GM12878 (cell line): ENCODE measurements at regions not wholly inside any gene's neighbourhood (a gene's known extent, or its start where the extent isn't known, plus 50 kb on each side); places are given as distances from the start of the nearest gene placed in this dataset.
"Not testable (repeated sequence)": the region's sequence is repeated elsewhere in the genome, so short reads cannot be mapped to it uniquely, and the experiment has no call there.

Source experiments
- ATAC-seq: fragments of 200-7000 bp; cut with Tn5 transposase; 3 replicates; pipeline ENCODE4 v1.9.1; 2020; ENCODE audit warnings: mild to moderate bottlenecking, moderate library complexity
- BruUV-seq: library from RNA; stranded (reverse); fragments of 400-500 nt; replicated peaks from 2 replicates; lab custom pipeline; 2021; lab: Mats Ljungman, UMichigan
- CTCF ChIA-PET: fragments of 300-600 bp; sonication (Branson Sonifier 250); formaldehyde crosslinking; extraction: SDS; loops from one replicate; lab custom pipeline; 2021; ENCODE audit warnings: inconsistent platforms; lab: Yijun Ruan, JAX
- POLR2A ChIA-PET: fragments of 350-600 bp; formaldehyde crosslinking; extraction: SDS; loops from one replicate; lab custom pipeline; 2021; ENCODE audit warnings: inconsistent platforms; lab: Charles Lee
- RAD21 ChIA-PET: fragments of 300-600 bp; sonication (Branson Sonifier 250); formaldehyde crosslinking; loops from one replicate; lab custom pipeline; 2023; ENCODE audit warnings: antibody characterized with exemption; ENCODE audit not compliant: unreplicated experiment; lab: Charles Lee
- SMC1A ChIA-PET: fragments of 300-600 bp; sonication (Branson Sonifier 250); formaldehyde crosslinking; loops from one replicate; lab custom pipeline; 2023; ENCODE audit not compliant: unreplicated experiment, uncharacterized antibody; lab: Charles Lee
- DNase-seq: peaks from one replicate; pipeline ENCODE4 v3.0.0-alpha.2; 2011; ENCODE audit warnings: low read depth, low spot score
- FAIRE-seq: peaks from 3 replicates; lab custom pipeline; 2011; peaks lifted over from hg19 to GRCh38; lab: Jason Lieb, UNC
- H2AFZ ChIP-seq: 2 replicates; pipeline ENCODE4 v1.6.0; 2011; ENCODE audit warnings: low read depth, low read length, control low read depth; ENCODE audit not compliant: control insufficient read depth
- H3K27ac ChIP-seq: 2 replicates; pipeline ENCODE4 v1.5.1; 2011; ENCODE audit warnings: control low read depth; ENCODE audit not compliant: control insufficient read depth, insufficient read depth
- H3K27me3 ChIP-seq, 2 experiments: replicated peaks in 1 of 2; 2 replicates each; pipeline versions ENCODE4 v1.6.0 to v1.6.1; 2011; ENCODE audit warnings: low read length in 1 of 2; ENCODE audit not compliant: control insufficient read depth in 2 of 2, insufficient read depth in 2 of 2
- H3K36me3 ChIP-seq, 2 experiments: 2 replicates each; pipeline ENCODE4 v1.5.1; 2011; ENCODE audit warnings: low read length in 1 of 2; ENCODE audit not compliant: control insufficient read depth in 2 of 2, insufficient read depth in 2 of 2
- H3K4me1 ChIP-seq: 2 replicates; pipeline ENCODE4 v1.6.1; 2011; ENCODE audit warnings: mild to moderate bottlenecking, low read length, moderate library complexity, mixed read lengths; ENCODE audit not compliant: control insufficient read depth, insufficient read depth
- H3K4me2 ChIP-seq: 2 replicates; pipeline ENCODE4 v1.6.0; 2011; ENCODE audit warnings: control low read depth; ENCODE audit not compliant: control insufficient read depth, insufficient read depth
- H3K4me3 ChIP-seq: fragments of 200-600 bp; sonication (generic); 2 replicates; pipeline ENCODE4 v1.5.1; 2016
- H3K79me2 ChIP-seq: 2 replicates; pipeline ENCODE4 v1.6.0; 2011; ENCODE audit warnings: low read length; ENCODE audit not compliant: control insufficient read depth, insufficient read depth
- H3K9ac ChIP-seq: 2 replicates; pipeline ENCODE4 v1.8.0; 2011; ENCODE audit warnings: low read length, control low read depth, mixed read lengths; ENCODE audit not compliant: control insufficient read depth, insufficient read depth
- H3K9me3 ChIP-seq: replicated peaks from 3 replicates; pipeline ENCODE4 v1.5.1; 2011; ENCODE audit warnings: mild to moderate bottlenecking, low read length; ENCODE audit not compliant: control insufficient read depth, insufficient read depth
- H4K20me1 ChIP-seq: 2 replicates; pipeline ENCODE4 v1.6.0; 2011; ENCODE audit not compliant: control insufficient read depth, insufficient read depth
- WGBS: methylation state at CpG from one replicate; pipeline ENCODE4 v1.1.6; 2016; ENCODE audit warnings: low lambda C conversion rate; ENCODE audit not compliant: insufficient replicate concordance, insufficient coverage; ENCODE audit errors: missing lambda C conversion rate; 5-methylcytosine and 5-hydroxymethylcytosine counted together
- in situ Hi-C: fragments of 300-500 bp; cut with MboI; formaldehyde crosslinking; loops from 9 replicates; pipeline ENCODE4 v1.14.3; 2018; ENCODE audit warnings: mixed read lengths
- intact Hi-C: fragments of 100-400 bp; cut with micrococcal nuclease; formaldehyde crosslinking; loops from one replicate; pipeline ENCODE4 v1.14.2; 2022; ENCODE audit not compliant: unreplicated experiment

DNA sequence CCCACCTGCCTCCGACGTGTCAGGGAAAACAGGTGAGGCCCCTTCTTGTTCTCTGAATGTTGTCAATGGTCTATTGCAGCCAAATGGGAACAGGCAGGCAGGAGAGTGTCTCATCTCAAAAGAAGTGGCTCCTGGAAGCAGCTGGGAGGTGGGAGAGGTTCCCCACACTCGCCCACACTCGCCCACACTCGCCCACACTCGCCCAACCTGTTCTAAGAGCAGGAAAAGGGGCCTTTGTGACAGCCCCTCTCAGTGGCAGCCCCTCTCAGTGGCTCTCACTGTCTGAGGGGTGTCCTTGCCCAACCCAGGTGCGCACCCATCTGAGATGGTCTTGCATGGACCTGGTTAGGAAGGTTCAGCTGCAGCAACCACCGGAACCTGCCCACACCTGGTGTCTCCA is 162.2 kb downstream of the LMLN start:
- BruUV-seq, in situ Hi-C loops: not testable (repeated sequence)

DNA sequence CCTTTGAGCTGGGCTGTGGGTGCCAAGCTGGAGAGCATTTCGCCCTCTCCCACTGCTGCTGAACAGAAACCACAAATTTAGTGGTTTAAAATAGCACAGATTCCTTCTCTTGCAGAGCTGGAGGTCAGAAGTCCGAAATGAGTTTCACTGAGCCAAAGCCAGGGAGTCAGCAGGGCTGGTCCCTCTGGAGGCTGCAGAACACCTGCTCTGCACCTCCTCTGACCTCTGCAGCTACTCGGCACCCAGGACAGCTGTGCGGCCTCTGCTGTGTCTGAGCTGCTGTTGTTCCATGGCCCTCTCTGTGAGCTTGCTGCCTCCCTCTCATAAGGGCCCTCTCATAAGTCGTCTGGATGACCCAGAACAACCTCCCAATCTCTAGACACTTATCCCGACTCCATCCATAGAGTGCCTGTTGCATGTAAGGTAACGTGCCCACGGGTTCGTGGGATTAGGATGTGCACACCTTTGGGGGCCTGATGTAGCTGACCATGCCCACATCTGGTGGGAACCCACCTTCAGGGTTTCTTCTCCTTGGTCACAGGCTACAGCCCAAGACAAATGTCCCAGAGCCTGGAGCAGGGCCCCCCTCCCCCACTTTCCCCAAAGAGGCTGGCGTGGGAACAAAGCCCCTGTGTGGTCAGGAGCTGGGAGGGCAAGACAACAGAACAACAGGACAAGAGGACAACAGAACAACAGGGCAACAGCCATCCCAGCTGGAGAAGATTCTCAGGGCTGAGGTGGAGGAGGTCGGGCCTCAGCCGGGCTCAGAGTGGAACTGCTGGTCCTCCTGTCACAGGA is 177.2 kb downstream of the LMLN start:
- H3K4me1 ChIP-seq, FAIRE-seq, H3K79me2 ChIP-seq, CTCF ChIA-PET, ATAC-seq, H3K9ac ChIP-seq, DNase-seq, SMC1A ChIA-PET, H4K20me1 ChIP-seq, intact Hi-C loops, POLR2A ChIA-PET, H3K9me3 ChIP-seq, H3K27ac ChIP-seq, H3K27me3 ChIP-seq, H3K4me2 ChIP-seq, H3K36me3 ChIP-seq, H2AFZ ChIP-seq, in situ Hi-C loops, BruUV-seq, H3K4me3 ChIP-seq, RAD21 ChIA-PET: not testable (repeated sequence)
- 32% methylated on average over 7 of the region's 12 CpGs for WGBS

More for the DNA sequence above, 162.2 kb downstream of the LMLN start:
- H3K36me3 ChIP-seq, H3K27me3 ChIP-seq, H3K27ac ChIP-seq, H3K79me2 ChIP-seq, SMC1A ChIA-PET, H2AFZ ChIP-seq, H3K4me2 ChIP-seq, CTCF ChIA-PET, POLR2A ChIA-PET, RAD21 ChIA-PET, H3K4me1 ChIP-seq, H3K9ac ChIP-seq, H4K20me1 ChIP-seq, H3K9me3 ChIP-seq, DNase-seq, intact Hi-C loops, ATAC-seq, FAIRE-seq, H3K4me3 ChIP-seq: not testable (repeated sequence)
- WGBS: 54% methylated on average over 4 of the region's 8 CpGs

DNA sequence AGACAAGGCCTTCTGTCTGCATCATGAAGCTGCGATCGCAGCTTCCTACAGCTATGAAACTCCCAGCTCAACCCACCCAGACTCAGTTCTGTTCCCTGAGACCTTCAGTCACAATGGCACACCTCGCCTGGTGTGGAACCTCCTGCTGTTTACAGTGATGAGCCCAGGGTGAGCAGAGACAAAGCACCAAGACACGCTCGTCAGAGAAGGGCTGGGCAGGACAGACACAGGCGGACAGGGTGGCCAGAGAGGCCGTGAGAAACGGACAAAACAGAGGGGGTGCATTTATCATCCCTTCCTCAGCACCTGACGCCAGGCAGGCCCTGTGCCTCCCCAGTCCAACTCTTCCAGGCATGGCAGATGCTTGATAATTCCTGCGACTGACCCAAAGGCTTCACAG is 178.2 kb downstream of the LMLN start:
- WGBS: 44% methylated on average over 7 of the region's 10 CpGs
- POLR2A ChIA-PET, CTCF ChIA-PET: not testable (repeated sequence)

DNA sequence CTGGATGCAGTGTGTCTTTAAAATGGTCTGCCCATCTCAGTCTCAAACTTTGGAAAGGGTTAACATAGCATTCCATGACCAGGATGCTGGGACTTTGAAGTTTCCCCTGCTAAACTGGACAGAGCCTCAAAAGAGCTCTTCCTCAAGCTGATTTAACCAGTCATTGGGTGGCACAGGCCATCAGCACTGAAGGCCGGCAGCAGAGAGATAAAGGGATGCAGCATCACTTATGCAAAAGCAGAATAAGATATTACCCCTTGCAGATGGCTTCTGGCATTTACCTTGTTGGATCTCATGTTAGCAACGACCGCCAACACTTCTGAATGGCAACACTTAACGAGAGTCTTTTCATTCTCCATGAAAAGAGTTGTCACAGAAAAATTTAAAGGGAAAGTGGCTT is 179.0 kb downstream of the LMLN start:
- POLR2A ChIA-PET, ATAC-seq, H4K20me1 ChIP-seq, CTCF ChIA-PET, H2AFZ ChIP-seq, DNase-seq, FAIRE-seq, H3K9me3 ChIP-seq, BruUV-seq, H3K27ac ChIP-seq, in situ Hi-C loops, intact Hi-C loops, RAD21 ChIA-PET, SMC1A ChIA-PET, H3K36me3 ChIP-seq, H3K4me1 ChIP-seq, H3K27me3 ChIP-seq, H3K9ac ChIP-seq, H3K79me2 ChIP-seq, H3K4me3 ChIP-seq, H3K4me2 ChIP-seq: not testable (repeated sequence)
- WGBS: 32% methylated on average over 4 of the region's 4 CpGs

More for the DNA sequence above, 178.2 kb downstream of the LMLN start:
- H3K4me3 ChIP-seq, in situ Hi-C loops, FAIRE-seq, SMC1A ChIA-PET, intact Hi-C loops, H4K20me1 ChIP-seq, H3K36me3 ChIP-seq, H3K27me3 ChIP-seq, H3K4me2 ChIP-seq, H3K27ac ChIP-seq, DNase-seq, BruUV-seq, ATAC-seq, H3K9me3 ChIP-seq, H3K79me2 ChIP-seq, H2AFZ ChIP-seq, H3K4me1 ChIP-seq, RAD21 ChIA-PET, H3K9ac ChIP-seq: not testable (repeated sequence)
